ENCODE measurements at regions not wholly inside any gene's neighbourhood (a gene's known extent, or its start where the extent isn't known, plus 50 kb on each side); places are given as distances from the start of the nearest gene placed in this dataset.

- DNase-seq: no peak
These were observed 178.9 kb downstream of the OLFM4 start for GRCh38 chr13:53207556-53207955.

- DNase-seq: no peak
These were observed 185.8 kb downstream of the OLFM4 start for GRCh38 chr13:53214433-53214832.

GRCh38 chr13:53215563-53215962 is 186.9 kb downstream of the OLFM4 start:
- no peak for DNase-seq

GRCh38 chr13:53216773-53217172 is 188.2 kb downstream of the OLFM4 start:
- no peak for DNase-seq

- DNase-seq: no peak
These were observed 188.6 kb downstream of the OLFM4 start for GRCh38 chr13:53217194-53217593.

- no peak for DNase-seq
These were observed 191.4 kb downstream of the OLFM4 start for GRCh38 chr13:53220038-53220437.

GRCh38 chr13:53237696-53238095 is 209.1 kb downstream of the OLFM4 start:
- no peak for DNase-seq

GRCh38 chr13:53238261-53238660 is 209.6 kb downstream of the OLFM4 start:
- no peak for DNase-seq

GRCh38 chr13:53240401-53241025 is 211.9 kb downstream of the OLFM4 start:
- no peak for DNase-seq

- no peak for DNase-seq
These were observed 213.3 kb downstream of the OLFM4 start for GRCh38 chr13:53241891-53242348.

GRCh38 chr13:53249236-53249635 is 220.6 kb downstream of the OLFM4 start:
- DNase-seq: no peak

- peak; percentile 59 for DNase-seq
These were observed 221.8 kb downstream of the OLFM4 start for GRCh38 chr13:53250272-53250875.

- DNase-seq: no peak
These were observed 222.4 kb downstream of the OLFM4 start for GRCh38 chr13:53250977-53251376.

GRCh38 chr13:53254500-53254899 is 225.9 kb downstream of the OLFM4 start:
- no peak for DNase-seq

GRCh38 chr13:53255795-53256194 is 227.2 kb downstream of the OLFM4 start:
- no peak for DNase-seq

GRCh38 chr13:53260594-53260993 is 232.0 kb downstream of the OLFM4 start:
- DNase-seq: no peak

GRCh38 chr13:53264751-53265385 is 236.3 kb downstream of the OLFM4 start:
- DNase-seq: no peak

GRCh38 chr13:53266757-53267156 is 238.1 kb downstream of the OLFM4 start:
- DNase-seq: no peak

GRCh38 chr13:53269634-53270033 is 241.0 kb downstream of the OLFM4 start:
- no peak for DNase-seq

GRCh38 chr13:53272873-53273272 is 244.3 kb downstream of the OLFM4 start:
- no peak for DNase-seq

GRCh38 chr13:53276265-53276664 is 247.7 kb downstream of the OLFM4 start:
- no peak for DNase-seq

- DNase-seq: no peak
These were observed 253.1 kb downstream of the OLFM4 start for GRCh38 chr13:53281677-53282076.

- DNase-seq: no peak
These were observed 257.4 kb downstream of the OLFM4 start for GRCh38 chr13:53285896-53286430.

- no peak for DNase-seq
These were observed 269.8 kb downstream of the OLFM4 start for GRCh38 chr13:53298396-53298795.

Measured in GF-D8 (cell line).